ENCODE measurements at regions not wholly inside any gene's neighbourhood (a gene's known extent, or its start where the extent isn't known, plus 50 kb on each side); places are given as distances from the start of the nearest gene placed in this dataset.

DNA sequence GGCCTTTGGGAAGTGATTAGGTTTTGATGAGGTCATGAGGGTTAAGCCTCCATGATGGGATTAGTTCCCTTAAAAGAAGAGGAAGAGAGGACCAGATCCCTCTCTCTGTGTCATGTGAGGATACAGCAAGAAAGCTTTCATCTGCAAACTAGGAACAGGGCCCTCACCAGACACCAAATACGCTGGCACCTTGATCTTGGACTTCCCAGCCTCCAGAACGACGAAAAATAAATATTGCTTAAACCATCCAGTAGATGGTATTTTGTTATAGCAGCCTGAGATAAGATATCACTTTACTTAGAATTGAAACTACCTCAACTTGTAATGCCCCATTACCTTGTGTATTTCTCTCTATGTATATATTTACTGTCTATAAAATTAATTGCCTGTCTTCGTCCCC is 65.4 kb upstream of the NNAT start:
- Histone ChIP-seq H3K9me3 (ENCODE audit: control insufficient read depth, insufficient read depth, low read length) (no peaks in the 10 kb centered on the region), H3K27me3 (ENCODE audit: control insufficient read depth, insufficient read depth, low read length) (no peaks in the 10 kb centered on the region)

DNA sequence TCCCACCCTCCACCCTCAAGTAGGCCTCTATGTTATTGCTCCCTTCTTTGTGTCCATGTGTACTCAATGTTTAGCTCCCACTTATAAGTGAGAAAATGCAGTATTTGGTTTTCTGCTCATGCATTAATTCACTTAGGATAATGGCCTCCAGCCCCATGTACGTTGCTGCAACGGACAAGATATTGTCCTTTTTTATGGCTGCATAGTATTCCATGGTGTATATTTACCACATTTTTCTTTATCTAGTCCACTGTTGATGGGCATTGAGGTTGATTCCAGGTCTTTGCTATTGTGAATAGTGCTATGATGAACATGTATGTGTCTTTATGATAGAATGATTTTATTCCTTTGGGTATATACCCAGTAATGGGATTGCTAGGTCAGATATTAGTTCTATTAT is 64.1 kb upstream of the NNAT start:
- no peaks in the 10 kb centered on the region for H3K36me3 ChIP-seq (ENCODE audit: control insufficient read depth, insufficient read depth, low read length)
- no peaks in the 10 kb centered on the region for H3K4me1 ChIP-seq (ENCODE audit: control insufficient read depth, insufficient read depth, low read length)
- no peaks in the 10 kb centered on the region for H3K27me3 ChIP-seq (ENCODE audit: control insufficient read depth, insufficient read depth, low read length)
- no peak overlapping the region for H3K4me3 ChIP-seq (ENCODE audit: low read depth, low read length)
- H3K9ac ChIP-seq (ENCODE audit: low read depth, low read length): no peak overlapping the region
- H3K9me3 ChIP-seq (ENCODE audit: control insufficient read depth, insufficient read depth, low read length): no peaks in the 10 kb centered on the region

More for the DNA sequence above, 65.4 kb upstream of the NNAT start:
- Histone ChIP-seq H3K4me3 (ENCODE audit: low read depth, low read length) (no peak overlapping the region), H3K4me1 (ENCODE audit: control insufficient read depth, insufficient read depth, low read length) (no peaks in the 10 kb centered on the region), H3K36me3 (ENCODE audit: control insufficient read depth, insufficient read depth, low read length) (no peaks in the 10 kb centered on the region), H3K9ac (ENCODE audit: low read depth, low read length) (no peak overlapping the region)

DNA sequence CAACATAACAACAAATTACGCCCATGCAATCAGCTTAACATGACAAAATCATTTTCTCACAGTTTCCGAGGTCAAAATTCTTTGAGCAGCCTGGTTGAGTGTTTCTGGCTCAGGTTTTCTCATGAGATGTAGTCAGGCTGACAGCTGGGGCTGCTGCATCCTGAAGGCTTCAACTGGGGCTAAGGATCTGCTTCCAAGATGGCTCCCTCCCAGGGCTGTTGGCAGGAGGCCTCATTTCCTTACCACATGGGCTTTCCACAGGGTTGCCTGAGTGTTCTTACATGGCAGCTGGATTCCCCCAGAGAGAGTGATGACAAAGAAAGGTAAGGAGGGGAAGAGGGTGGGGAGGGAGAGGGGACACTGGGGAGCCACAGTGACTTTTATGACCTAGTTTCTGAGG is 63.1 kb upstream of the NNAT start:
- Histone ChIP-seq H3K4me1 (ENCODE audit: control insufficient read depth, insufficient read depth, low read length) (no peaks in the 10 kb centered on the region), H3K4me3 (ENCODE audit: low read depth, low read length) (no peak overlapping the region), H3K27me3 (ENCODE audit: control insufficient read depth, insufficient read depth, low read length) (no peaks in the 10 kb centered on the region), H3K9ac (ENCODE audit: low read depth, low read length) (no peak overlapping the region), H3K9me3 (ENCODE audit: control insufficient read depth, insufficient read depth, low read length) (no peaks in the 10 kb centered on the region), H3K36me3 (ENCODE audit: control insufficient read depth, insufficient read depth, low read length) (no peaks in the 10 kb centered on the region)

DNA sequence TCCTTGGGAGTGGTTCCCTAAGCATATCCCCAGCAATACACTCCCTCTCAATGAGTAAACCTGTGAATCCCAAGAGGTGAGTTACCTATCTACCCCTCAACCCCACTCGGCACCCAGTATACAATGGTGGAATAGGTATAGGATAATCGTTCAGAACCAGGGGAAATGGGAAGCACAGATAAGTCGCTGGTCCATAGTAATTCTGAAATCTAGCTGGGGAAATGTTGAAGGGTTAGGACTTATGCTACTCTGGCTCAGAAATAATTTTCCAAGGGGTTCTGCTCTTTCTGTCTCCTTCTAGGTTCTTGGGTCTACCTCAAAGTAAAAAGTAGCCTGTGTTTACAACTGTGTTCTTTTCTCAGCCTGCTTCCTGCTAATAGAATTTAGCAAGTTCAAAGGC is 62.3 kb upstream of the NNAT start:
- no peaks in the 10 kb centered on the region for H3K27me3 ChIP-seq (ENCODE audit: control insufficient read depth, insufficient read depth, low read length)
- H3K9ac ChIP-seq (ENCODE audit: low read depth, low read length): no peak overlapping the region
- H3K9me3 ChIP-seq (ENCODE audit: control insufficient read depth, insufficient read depth, low read length): no peaks in the 10 kb centered on the region
- no peaks in the 10 kb centered on the region for H3K36me3 ChIP-seq (ENCODE audit: control insufficient read depth, insufficient read depth, low read length)
- H3K4me3 ChIP-seq (ENCODE audit: low read depth, low read length): no peak overlapping the region
- H3K4me1 ChIP-seq (ENCODE audit: control insufficient read depth, insufficient read depth, low read length): no peaks in the 10 kb centered on the region

DNA sequence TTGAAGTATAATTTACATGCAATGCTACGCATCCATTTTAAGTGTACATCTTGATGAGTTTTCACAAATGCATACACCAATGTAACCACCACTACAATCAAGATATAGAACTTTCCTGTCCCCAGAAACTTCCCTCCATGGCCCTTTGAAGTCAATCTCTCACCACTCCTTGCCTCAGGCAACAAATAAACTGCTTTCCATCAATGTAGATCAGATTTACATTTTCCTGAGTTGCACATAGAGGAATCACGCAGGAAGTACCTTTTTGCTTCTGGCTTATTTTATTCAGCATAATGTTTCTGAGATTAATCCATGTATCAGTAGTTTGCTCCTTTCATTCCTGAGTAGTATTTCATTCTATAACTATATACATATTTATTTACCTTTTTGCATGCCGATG is 59.6 kb upstream of the NNAT start:
- Histone ChIP-seq H3K4me3 (ENCODE audit: low read depth, low read length) (no peak overlapping the region), H3K9me3 (ENCODE audit: control insufficient read depth, insufficient read depth, low read length) (no peaks in the 10 kb centered on the region), H3K27me3 (ENCODE audit: control insufficient read depth, insufficient read depth, low read length) (no peaks in the 10 kb centered on the region), H3K36me3 (ENCODE audit: control insufficient read depth, insufficient read depth, low read length) (no peaks in the 10 kb centered on the region), H3K4me1 (ENCODE audit: control insufficient read depth, insufficient read depth, low read length) (no peaks in the 10 kb centered on the region), H3K9ac (ENCODE audit: low read depth, low read length) (no peak overlapping the region)

DNA sequence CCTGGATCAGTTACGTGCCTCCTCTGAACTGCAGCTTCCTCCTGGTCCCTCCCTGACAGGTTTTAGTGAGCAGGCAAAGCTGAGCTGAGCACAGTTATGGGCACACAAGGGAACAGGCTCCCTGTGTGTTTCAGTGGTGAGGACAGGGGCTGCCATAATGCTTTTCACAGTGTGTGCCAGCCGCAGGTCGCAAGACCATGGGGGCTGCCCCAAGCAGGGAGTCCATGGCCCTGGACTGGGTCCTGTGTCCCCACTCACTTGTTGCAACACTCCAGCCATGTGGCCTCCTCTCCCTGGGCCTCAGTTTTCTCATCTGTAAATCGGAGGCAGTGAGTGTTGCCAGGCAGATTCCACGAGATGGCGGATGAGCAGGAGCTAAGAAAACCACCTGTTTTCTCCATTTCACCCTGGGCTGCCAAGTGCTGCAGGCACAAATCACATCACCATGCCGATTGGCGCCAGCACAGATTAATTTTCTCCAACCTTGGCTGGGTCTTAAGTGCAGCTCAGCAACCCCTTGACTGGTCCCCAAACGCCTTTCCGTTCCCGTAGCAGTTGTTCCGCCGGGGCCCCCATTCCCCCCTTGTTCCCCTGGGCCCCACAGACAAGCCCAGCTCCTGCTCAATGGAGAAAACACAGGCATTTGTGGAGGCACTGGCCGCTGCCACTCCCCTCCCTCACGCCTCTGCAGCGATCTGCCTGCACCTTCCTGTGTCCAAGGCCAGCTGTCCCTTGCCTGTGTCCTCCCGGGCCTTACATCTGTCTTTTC is 57.1 kb upstream of the NNAT start:
- H3K4me1 ChIP-seq (ENCODE audit: control insufficient read depth, insufficient read depth, low read length): no peaks in the 10 kb centered on the region
- no peaks in the 10 kb centered on the region for H3K9me3 ChIP-seq (ENCODE audit: control insufficient read depth, insufficient read depth, low read length)
- H3K27me3 ChIP-seq (ENCODE audit: control insufficient read depth, insufficient read depth, low read length): no peaks in the 10 kb centered on the region
- H3K36me3 ChIP-seq (ENCODE audit: control insufficient read depth, insufficient read depth, low read length): no peaks in the 10 kb centered on the region
- no peak overlapping the region for H3K9ac ChIP-seq (ENCODE audit: low read depth, low read length)
- H3K4me3 ChIP-seq (ENCODE audit: low read depth, low read length): no peak overlapping the region

DNA sequence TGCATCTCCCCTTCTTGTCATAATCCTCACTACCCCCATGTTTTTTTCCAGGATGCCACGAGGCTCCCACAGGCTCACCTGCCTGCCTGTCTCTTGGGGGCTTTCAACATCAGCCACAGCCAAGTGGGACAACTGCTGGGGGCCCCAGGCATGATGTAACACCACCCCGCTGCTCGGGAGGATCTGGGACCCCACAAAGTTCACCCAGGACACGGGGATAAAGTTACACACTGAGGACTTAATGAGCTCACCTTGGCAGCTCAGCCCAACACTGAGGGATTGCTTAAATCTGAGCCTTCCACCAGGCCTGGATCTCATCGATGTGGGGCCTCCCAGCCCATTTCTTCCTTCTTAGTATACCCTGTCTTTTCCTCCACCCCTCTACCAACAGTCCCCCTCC is 56.4 kb upstream of the NNAT start:
- Histone ChIP-seq H3K9me3 (ENCODE audit: control insufficient read depth, insufficient read depth, low read length) (no peaks in the 10 kb centered on the region), H3K36me3 (ENCODE audit: control insufficient read depth, insufficient read depth, low read length) (no peaks in the 10 kb centered on the region), H3K9ac (ENCODE audit: low read depth, low read length) (peak overlapping the region; percentile 47), H3K4me1 (ENCODE audit: control insufficient read depth, insufficient read depth, low read length) (no peaks in the 10 kb centered on the region), H3K4me3 (ENCODE audit: low read depth, low read length) (no peak overlapping the region), H3K27me3 (ENCODE audit: control insufficient read depth, insufficient read depth, low read length) (no peaks in the 10 kb centered on the region)

All from iPS-15b (cell line).